ENCODE measurements at regions not wholly inside any gene's neighbourhood (a gene's known extent, or its start where the extent isn't known, plus 50 kb on each side); places are given as distances from the start of the nearest gene placed in this dataset.
A peak's percentile ranks its signal among the peaks of the same experiment; 100 is the strongest.

GRCh38 chr1:232561381-232561780 is 68.6 kb downstream of the SIPA1L2 start:
- Mint-ChIP-seq H3K27me3 (ENCODE audit: insufficient read depth) (no peaks in the 10 kb centered on the region), H3K27ac (no peak overlapping the region), H3K4me3 (no peak overlapping the region), H3K9me3 (no peaks in the 10 kb centered on the region), H3K36me3 (ENCODE audit: low read depth) (peaks cover 2% of the 10 kb centered on the region), H3K4me1 (peaks cover 79% of the 10 kb centered on the region)
- no peaks in the 10 kb centered on the region for H3K9me3 ChIP-seq (ENCODE audit: control insufficient read depth, low read length)
- no peak overlapping the region for H3K27ac ChIP-seq (ENCODE audit: low read depth, low read length)
- 93 to 94% methylated on average over 2 of the region's 2 CpGs for WGBS, 2 experiments (ENCODE audit: insufficient coverage in 1 of 2, insufficient read length in 1 of 2)
- H3K4me1 ChIP-seq (ENCODE audit: control insufficient read depth, insufficient read depth, low read length), result peaks cover 50% of the 10 kb centered on the region
- DNase-seq, result no peak
- H3K27me3 ChIP-seq (ENCODE audit: control insufficient read depth, insufficient read depth, low read length, poor library complexity, severe bottlenecking), result no peaks in the 10 kb centered on the region
- H3K4me3 ChIP-seq (ENCODE audit: low read length), result no peak overlapping the region
- no peak for TF ChIP-seq CTCF (conservative IDR thresholded peaks at IDR 0.05)
- H3K9ac ChIP-seq (ENCODE audit: extremely low read depth, low read length, poor library complexity, severe bottlenecking), result no peak overlapping the region
- peaks cover 15% of the 10 kb centered on the region for H3K36me3 ChIP-seq (ENCODE audit: control insufficient read depth, insufficient read depth, low read length)

- WGBS, 2 experiments (ENCODE audit: insufficient coverage in 1 of 2, insufficient read length in 1 of 2), result 65 to 96% methylated on average over 4 to 5 of the region's 5 CpGs
- Histone ChIP-seq H3K9me3 (ENCODE audit: control insufficient read depth, low read length) (no peaks in the 10 kb centered on the region), H3K27me3 (ENCODE audit: control insufficient read depth, insufficient read depth, low read length, poor library complexity, severe bottlenecking) (no peaks in the 10 kb centered on the region), H3K36me3 (ENCODE audit: control insufficient read depth, insufficient read depth, low read length) (peaks cover 15% of the 10 kb centered on the region), H3K9ac (ENCODE audit: extremely low read depth, low read length, poor library complexity, severe bottlenecking) (no peak overlapping the region), H3K27ac (ENCODE audit: low read depth, low read length) (no peak overlapping the region), H3K4me1 (ENCODE audit: control insufficient read depth, insufficient read depth, low read length) (peaks cover 51% of the 10 kb centered on the region), H3K4me3 (ENCODE audit: low read length) (no peak overlapping the region)
- Mint-ChIP-seq H3K36me3 (ENCODE audit: low read depth) (peaks cover 2% of the 10 kb centered on the region), H3K9me3 (no peaks in the 10 kb centered on the region), H3K4me3 (no peak overlapping the region), H3K4me1 (peaks cover 79% of the 10 kb centered on the region), H3K27me3 (ENCODE audit: insufficient read depth) (no peaks in the 10 kb centered on the region), H3K27ac (no peak overlapping the region)
- peak; percentile 4 for DNase-seq
- TF ChIP-seq CTCF (conservative IDR thresholded peaks at IDR 0.05), result no peak
These were observed 69.0 kb downstream of the SIPA1L2 start for GRCh38 chr1:232560940-232561339.

GRCh38 chr1:232558954-232559353 is 71.0 kb downstream of the SIPA1L2 start:
- Mint-ChIP-seq H3K9me3 (no peaks in the 10 kb centered on the region), H3K4me1 (peaks cover 86% of the 10 kb centered on the region), H3K27me3 (ENCODE audit: insufficient read depth) (no peaks in the 10 kb centered on the region), H3K27ac (peak overlapping the region; percentile 90), H3K4me3 (peak overlapping the region; percentile 23), H3K36me3 (ENCODE audit: low read depth) (peaks cover 2% of the 10 kb centered on the region)
- WGBS, 2 experiments (ENCODE audit: insufficient coverage in 1 of 2, insufficient read length in 1 of 2), result no CpG with 5 or more reads among the region's 1 CpG
- Histone ChIP-seq H3K27ac (ENCODE audit: low read depth, low read length) (peak overlapping the region; percentile 87), H3K9ac (ENCODE audit: extremely low read depth, low read length, poor library complexity, severe bottlenecking) (peak overlapping the region; percentile 18), H3K36me3 (ENCODE audit: control insufficient read depth, insufficient read depth, low read length) (peaks cover 15% of the 10 kb centered on the region), H3K27me3 (ENCODE audit: control insufficient read depth, insufficient read depth, low read length, poor library complexity, severe bottlenecking) (no peaks in the 10 kb centered on the region), H3K4me3 (ENCODE audit: low read length) (peak overlapping the region; percentile 67), H3K9me3 (ENCODE audit: control insufficient read depth, low read length) (no peaks in the 10 kb centered on the region), H3K4me1 (ENCODE audit: control insufficient read depth, insufficient read depth, low read length) (peaks cover 66% of the 10 kb centered on the region)
- TF ChIP-seq CTCF (conservative IDR thresholded peaks at IDR 0.05), result no peak
- peak; percentile 86 for DNase-seq

All from endodermal cell (in vitro differentiated cells).